GM21526 (cell line): ENCODE measurements at regions not wholly inside any gene's neighbourhood (a gene's known extent, or its start where the extent isn't known, plus 50 kb on each side); places are given as distances from the start of the nearest gene placed in this dataset.

Experiments used
- ATAC-seq: cut with Tn5 transposase; IDR thresholded peaks from one replicate; pipeline ENCODE4 v1.9.1; 2021; ENCODE audit warnings: moderate library complexity; ENCODE audit not compliant: unreplicated experiment, low FRiP score

DNA sequence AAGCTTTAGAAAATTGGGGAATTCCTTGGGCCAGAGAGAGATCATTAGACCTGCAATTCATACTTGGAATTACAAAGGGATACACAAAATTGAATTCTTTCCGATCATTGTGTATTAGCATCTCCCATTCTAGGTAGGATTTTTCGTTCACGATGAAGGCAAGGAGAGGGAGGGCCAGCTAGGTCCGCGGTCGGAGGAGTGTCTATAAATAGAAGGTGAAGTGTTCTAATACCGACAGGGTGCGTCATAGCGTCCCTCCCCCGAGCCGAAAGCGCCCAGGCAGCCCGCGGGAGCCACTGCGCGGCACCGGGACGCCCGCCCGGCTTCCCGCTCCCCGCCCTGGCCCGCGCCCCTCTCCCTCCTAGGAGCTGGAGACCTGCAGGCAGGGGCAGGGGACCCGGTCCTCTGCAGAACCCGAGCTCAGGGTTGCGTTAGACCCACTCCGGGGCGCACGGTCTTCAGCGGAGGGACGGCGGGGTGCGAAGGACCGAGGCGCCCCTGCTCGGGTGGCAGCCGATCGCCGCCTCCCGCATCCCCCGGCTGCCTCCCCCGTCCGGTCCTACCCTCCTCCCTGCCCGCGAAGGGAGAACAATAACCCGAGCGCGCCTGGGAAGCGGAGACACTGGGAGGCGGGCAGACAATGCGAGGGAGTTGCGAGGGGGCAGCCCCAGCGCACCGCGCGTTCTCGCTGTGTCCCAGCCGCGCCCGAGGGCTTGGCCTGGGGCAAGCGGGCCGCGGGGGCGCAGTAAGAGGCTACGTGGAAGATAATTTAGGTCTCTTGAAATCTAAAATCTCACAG is 114.2 kb upstream of the SERTAD2 start:
- peak; percentile 81 for ATAC-seq

DNA sequence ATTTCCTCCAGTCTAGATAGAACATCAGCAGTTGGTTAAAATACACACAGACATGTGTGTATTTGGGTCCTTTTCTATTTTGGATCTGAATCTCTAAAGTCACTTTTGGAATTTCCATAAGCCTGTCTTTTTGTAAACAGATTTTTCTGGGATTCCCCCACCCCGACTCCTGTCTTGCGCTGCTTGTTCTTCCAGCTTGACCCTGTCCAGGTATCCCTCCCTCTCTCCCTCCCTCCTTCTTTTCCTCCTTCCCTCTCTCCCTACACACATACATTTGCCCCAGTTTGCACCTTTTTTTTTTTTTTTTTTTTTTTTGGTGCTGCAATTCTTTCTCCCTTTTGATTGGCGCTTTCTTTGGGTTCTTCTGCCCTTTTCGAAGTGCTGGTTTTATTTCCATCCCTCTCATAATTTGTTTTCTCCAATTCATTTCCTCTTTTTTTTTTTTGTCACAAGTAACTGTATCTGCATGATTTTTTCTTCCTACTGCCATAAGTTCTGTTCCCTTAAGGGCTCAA is 114.8 kb upstream of the SERTAD2 start:
- ATAC-seq: no peak

DNA sequence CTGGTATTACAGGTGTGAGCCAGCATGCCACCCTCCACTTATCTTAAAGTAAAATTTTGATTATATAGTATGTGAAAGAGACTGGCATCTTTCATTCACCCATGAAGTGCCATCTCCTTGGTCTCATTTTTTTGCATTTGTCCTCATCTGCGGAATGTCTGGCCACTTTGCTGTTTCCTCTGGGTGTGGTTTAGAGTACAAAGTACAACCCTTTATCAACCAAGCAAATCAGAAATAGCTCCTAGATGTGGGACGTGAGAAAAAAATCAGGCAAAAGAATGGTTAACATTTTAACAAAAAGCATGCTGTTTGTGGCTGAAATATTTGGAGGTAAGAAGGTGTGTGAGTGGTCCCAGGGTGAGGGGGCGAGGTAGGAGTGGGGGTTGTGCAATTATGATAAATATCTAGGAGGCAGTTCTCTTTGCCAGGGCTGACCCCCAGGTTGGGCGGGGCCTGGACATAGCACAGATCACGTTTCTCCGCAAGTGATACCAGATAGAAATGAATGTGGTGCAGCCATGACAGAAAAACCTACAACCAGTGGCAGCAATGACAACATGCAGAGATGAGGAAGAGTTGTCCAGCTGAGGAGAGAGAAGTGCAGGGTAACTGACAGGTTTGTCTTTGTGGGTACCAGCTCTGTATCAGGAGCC is 115.8 kb upstream of the SERTAD2 start:
- no peak for ATAC-seq

DNA sequence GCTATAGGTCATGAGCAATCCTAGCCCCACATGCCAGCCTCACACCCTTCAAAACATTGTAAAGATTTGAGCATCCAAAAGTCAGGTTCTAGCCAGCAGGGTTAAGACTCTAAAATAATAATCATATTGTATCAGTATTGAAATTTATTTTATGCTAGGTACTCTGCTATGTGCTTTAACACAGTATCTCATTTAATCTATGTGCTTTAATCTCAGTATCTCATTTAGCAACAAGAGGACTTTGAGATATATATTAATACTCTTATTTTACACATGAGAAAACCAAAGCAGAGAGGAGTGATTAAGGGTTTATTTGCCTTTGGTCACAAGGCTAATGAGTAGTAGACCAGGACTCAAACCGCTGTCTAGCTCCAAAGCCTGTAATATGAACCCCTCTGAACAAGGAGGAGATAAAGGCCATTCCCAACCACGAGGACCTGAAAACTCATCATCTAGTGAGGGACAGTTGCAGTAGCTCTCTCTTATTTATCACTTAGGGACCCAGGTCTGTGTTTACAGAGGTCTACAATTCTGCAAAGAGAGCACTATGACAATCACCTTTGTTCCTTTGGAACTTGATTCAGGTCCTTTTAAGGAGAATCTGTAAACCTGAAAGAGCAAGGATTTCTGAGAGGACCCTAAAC is 116.5 kb upstream of the SERTAD2 start:
- no peak for ATAC-seq

DNA sequence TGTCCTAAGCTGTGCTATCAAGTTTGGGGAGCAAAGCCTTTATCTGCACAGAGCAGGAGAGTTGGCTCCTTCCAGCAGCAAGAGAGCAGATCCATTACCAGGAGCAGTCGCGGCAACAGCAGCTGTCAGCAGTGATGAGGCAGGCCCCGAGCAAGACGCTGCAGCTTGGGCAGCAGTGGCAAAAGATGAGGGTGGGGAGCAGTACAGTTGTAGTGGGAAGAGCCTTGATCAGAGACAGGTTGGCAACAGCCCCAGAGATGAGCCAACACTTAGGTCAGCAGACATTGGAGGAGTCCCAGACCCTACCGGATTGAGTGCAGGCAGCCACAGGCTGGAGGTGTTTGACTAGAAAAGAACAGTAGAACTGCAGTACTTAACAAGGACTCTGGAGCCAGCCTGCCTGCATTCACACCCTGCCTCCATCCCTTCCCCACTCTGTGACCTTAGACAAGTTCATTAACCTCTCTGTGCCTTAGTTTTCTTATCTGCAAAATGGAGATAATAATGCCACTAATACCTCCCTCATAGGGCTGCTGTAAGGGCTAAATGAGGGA is 117.1 kb upstream of the SERTAD2 start:
- ATAC-seq: no peak

DNA sequence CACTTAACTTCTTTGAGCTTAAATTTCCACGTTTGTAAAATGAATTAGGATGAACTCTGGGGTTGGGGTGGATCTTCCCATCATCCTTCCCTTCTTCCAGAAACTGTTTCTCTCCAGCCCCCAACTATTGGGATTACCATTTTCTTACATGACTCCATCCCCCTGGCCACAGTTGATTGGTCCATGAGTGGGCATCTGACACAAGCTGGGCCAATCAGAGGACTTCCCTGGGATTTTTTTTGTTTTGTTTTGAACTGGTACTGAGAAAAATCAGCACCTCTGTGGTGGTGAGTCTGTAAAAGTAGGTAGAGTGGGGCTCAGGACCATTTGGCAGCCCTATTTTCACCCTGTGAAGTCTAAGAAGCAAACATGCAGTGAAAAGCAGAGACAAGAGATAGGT is 118.0 kb upstream of the SERTAD2 start:
- no peak for ATAC-seq

DNA sequence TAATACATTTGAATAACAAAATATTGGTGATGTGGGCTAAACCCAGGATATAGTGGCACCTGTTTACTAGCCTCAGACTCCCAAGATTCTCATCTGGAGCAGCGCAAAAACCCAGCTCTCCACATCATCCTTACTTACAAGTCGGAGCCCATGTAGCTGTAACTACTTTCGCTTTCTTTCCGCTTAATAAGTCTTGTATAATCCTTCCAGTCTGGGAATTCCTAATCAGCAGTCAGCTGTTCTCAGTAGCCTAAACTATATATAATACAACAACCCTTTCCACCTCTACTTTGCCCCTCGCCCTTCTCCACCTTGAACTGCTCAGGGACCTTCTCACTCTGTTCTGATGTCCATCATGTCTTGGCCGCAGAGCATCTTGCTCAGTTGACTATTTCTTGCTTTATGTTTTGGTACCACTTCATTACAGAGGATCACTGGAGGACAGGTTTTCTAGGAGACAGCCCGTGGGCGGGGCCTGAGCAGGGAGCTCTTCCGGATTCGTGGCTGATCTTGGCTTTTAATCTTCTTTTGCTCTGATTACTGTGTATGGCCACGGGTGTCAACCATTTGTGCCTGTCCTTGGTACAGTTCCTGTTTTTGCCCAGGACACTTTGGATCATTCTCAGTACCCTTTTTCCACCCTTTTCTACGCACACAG is 119.9 kb upstream of the SERTAD2 start:
- ATAC-seq: no peak

DNA sequence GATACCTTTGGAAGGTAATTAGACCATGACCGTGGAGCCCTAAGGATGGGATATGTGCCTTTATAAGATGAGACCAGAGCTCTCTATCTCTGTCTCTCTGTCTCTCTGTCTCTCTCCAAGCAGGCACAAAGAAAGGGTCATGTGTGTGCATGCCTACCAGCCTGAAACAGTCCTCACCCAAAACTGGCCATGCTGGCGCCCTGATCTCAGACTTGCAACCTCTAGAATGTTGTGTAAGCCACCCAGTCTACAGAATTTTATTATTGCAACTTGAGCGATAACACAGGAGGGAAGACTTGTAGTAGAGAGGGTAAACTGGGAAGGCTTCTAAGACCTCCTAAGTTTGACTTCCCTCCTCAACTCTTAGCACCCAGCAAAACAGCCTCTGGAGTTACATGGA is 124.1 kb upstream of the SERTAD2 start:
- ATAC-seq: no peak

DNA sequence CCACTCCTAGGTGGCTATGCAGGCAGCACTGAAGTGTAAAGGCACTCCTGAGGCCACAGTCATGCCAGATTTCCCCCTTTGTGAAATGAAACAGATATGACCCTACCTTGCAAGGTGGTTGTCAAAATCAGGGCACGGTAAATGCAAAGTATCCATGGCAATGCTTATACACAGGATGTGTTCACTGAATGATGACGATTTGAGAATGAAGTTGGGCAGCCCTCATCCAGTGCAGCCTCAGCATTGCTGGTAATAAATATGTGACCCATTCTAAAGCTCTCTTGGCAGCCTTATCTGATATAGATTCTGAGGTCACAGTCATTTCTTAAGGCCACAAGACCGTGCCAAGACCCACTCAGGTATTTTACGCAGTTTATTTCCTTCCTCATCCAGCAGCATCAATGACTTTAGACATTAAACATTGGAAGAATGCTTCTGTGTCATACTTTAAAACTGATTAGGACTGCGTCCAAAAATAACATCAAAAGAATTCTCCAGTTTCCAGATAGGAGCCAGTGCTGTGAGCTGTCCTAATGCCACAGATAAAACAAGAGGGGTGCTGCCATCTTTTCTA is 125.5 kb upstream of the SERTAD2 start:
- no peak for ATAC-seq

DNA sequence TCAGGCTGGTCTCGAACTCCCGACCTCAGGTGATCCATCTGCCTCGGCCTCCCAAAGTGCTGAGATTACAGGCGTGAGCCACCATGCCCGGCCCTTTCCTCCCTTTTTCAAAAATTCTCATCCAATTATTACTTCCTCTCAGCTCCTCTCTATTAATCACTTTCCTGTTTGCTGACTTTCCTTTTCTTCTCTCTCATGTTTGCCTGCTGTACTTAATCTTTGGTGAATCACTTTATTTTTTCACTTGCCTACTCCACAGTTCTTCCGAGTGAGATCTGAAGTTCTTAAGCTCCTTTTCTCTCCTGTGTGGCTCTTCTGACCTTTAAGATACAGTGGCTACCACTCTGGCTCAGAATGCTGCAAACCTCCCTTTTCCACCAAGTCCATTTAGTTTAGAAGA is 126.3 kb upstream of the SERTAD2 start:
- ATAC-seq: no peak

DNA sequence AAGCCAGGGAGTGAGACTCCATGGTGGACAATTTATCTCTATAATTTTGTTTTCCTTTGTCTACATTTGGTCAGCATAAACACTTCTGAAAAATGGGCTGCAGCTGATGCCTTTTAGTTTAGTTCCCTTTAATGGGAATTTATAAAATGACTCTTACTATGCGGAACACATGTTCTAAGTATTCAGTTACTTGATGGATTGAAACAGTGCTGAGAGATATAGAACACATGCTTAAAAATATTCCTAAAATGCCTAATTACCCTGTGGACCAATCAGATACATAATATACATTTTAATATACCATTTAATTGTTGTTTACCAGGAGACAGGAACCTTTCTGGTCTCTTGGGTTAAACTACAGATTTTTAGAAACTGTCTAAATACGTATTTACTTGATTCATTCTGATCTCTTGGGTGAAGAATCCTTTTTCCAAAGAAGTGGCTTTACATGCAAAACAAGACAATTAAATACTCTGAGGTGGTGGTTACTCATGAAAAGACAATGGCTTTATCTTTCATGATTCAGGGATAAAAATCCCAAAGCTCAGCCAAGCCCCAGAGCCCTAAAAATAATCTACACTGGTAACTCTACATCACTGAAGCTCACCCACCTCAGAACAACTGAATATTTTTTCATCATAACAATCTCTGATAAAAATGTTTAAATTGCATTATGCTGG is 128.1 kb upstream of the SERTAD2 start:
- no peak for ATAC-seq

DNA sequence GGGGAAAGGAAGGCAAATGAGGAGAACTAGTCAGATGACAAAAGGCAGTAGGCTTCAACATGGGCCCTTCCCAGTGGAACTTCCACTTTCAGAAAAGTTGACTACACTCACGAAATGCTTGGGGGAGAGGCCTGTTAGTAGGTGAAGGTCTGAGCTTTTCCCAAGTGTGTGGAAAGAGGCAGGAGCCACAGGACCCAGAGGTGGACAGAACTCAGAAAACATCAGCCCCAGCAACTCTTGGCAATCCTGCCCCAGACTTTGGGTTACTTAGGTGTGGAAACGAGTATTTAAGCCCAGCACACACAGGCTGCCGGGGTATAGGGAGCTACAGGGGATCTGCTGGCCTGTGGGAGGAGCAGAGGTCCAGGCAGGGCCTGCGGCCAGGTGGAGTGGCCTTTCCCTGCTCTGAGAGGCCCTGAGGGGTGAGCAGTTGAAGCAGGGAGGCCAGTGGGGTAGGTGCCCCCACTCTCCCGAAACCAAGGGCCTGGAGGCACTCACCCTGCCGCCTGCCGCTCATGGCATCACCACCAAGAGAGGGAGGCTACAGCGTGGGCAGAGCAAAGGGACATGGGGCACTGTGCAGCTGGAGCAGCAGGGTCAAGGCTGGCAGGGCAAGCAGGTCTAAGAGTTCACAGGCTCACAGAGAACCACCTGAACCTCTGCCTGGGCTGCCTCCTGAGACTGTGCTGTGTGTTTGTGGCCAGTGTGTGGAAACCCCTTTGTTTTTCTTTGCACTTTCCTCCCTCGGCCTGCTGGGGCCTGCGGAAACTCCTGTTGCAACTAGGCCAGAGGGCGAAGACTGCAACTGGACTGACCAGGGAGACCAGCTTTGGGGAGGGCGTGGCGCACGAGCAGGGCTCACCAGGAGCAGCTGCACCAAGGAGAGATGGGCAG is 130.7 kb upstream of the SERTAD2 start:
- ATAC-seq: no peak

DNA sequence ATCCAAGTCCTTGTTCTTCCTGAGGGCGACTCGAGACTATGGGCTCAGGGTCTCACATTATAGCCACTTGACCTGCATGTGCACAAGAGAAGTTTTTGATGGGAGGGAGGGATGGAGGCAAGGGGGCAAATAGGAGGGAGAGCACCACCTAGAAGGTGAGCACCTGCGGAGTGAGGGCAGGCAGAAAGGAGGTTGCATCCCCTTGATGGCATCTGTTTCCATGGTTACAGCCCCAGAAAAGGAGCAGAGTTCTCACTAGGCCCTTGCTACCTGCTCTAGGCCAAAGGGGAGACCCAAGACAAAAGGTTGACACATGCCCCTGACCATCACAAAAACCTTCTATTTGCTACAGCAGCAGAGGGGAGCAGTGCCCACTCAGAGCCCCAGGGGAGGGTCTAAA is 131.5 kb upstream of the SERTAD2 start:
- no peak for ATAC-seq

DNA sequence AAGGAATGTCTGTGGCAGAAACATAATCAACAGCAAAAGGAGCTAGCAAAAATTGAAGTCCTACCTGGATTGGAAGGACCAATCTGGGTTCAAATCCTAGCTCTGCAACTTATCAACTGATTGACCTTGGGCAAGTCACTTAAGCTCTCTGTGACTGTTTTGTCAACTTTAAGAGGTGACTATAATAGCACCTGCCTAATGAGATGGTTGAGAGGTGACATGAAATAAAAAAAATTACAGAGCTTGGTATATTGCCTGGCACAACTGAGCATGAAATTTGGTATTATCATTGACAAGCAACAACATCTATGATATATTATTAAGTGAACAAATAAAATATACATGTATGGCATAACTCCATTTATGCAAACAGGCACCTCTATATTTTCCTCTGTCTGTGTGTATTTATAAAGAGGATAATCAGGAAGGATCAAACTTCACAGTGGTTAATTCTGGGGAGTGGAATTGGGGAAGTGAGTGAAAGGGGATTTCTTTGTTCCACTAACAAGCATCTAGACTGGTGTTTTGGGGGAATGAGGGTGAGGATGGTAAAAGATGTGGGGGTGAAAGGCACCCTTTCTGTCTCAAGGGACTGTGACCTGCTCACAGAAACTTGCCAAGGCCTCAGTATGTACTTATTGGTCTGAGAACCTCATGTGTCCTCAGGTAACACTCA is 132.8 kb upstream of the SERTAD2 start:
- no peak for ATAC-seq

DNA sequence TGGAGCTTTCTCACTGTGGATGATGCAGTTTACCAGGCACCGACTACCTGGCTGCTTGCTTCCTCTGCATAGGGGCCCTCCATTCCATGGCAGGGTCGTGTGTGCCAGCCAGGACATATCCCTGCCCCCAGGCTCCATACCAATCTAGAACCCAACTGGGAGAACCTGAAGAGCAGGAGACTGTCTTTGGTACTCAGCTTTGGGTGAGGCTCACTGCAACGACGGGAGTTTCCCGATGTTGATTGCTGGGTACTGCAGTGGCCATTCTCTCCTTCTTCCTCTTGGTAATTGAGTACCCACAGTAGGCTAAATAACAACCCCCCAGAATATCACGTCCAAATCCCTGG is 133.3 kb upstream of the SERTAD2 start:
- no peak for ATAC-seq

DNA sequence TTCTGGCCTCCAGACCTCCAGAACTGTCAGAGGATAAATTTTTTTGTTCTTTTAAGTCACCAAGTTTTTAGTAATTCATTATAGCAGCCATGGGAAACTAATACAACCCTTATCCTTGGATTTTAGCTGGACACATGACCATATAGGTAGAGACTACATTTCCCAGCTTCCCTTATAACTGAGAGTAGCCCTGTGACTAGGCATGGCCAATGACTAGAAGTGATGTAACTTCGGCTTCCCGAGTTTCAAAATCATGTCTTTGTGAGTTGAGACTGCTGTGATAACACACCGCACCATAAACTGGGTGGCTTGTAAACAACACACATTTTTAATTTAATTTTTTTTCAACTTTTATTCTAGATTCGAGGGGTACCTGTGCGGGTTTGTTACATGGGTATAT is 134.0 kb upstream of the SERTAD2 start:
- ATAC-seq: no peak

DNA sequence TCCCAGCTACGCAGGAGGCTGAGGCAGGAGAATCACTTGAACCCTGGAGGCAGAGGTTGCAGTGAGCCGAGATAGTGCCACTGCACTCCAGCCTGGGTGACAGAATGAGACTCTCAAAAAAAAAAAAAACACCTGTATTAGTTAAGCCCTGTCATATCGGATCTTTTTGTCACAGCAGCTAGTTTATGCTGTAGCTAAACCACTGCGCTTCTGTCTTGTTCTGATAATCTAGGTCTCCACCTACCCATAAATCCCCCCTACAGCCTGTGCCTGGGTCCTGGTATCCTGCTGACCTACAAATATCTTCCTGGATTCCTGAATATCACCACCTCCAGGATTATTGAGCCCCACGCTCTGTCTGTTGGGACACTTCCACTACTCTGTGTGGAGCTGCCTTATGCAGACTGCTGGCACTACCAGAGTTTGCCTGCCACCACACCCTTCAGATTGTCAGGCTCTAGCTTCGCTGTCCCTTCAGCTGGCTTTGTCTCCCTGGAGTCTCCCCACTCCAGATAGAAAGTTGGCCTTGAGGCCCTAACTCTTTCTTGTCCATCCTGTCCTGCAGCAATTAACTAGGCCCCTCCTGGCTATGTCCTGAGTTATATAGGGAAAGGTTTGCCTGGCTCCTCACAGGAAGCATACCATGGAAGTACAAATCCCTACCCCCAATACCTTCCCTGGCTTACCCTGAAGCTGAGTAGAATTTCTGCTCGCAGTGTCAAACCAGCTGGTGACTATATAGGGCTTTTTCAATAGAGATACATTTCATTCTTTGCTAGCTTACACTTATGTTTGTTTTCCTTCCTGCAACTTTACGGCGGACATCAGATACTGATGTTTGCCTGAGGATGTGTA is 136.0 kb upstream of the SERTAD2 start:
- ATAC-seq: no peak

DNA sequence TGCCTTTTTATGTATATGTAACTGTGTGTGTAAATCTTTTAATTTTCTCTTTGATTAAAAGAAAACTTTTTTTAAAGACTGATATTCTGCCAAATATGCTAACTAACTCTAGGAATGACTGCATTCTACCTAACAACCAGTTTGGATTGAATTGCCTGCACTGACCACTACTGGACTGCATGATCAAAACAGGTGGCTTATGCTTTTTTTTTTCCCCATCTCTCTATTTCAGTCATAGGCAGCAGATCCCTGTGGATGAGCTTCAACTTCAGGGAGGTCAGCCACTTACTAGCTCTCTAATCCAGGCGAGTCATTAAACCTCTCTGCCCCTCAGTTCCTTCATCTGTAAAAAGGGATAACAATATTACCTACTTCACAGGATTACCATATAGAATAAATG is 138.6 kb upstream of the SERTAD2 start:
- no peak for ATAC-seq
